GM21360 (cell line): ENCODE measurements at regions not wholly inside any gene's neighbourhood (a gene's known extent, or its start where the extent isn't known, plus 50 kb on each side); places are given as distances from the start of the nearest gene placed in this dataset.
A peak's percentile ranks its signal among the peaks of the same experiment; 100 is the strongest.
"Not testable (repeated sequence)": the region's sequence is repeated elsewhere in the genome, so short reads cannot be mapped to it uniquely, and the experiment has no call there.

Experiments used
- ATAC-seq: cut with Tn5 transposase; IDR thresholded peaks from one replicate; pipeline ENCODE4 v1.9.1; 2021; ENCODE audit warnings: mild to moderate bottlenecking, moderate library complexity; ENCODE audit not compliant: unreplicated experiment

GRCh38 chr6:4656106-4656505 is 120.1 kb upstream of the CDYL start:
- no peak for ATAC-seq

- ATAC-seq, result no peak
Observed at GRCh38 chr6:4655196-4656025, 120.8 kb upstream of the CDYL start.

DNA sequence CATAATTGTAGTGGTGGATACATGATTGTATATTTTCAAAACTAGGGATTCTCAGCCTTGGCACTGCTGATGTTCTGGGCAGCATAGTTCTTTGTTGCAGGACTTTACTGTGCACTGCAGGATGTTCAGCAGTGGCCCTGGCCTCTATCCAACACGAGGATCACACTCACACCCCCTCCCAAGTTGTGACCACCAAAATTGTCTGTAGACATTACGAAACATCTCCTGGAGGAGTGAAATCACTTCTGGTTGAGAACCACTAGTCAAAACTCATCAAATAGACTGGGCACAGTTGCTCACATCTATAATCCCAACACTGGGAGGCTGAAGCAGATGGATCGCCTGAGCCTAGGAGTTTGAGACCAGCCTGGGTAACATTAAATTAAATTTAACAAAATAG is 123.1 kb upstream of the CDYL start:
- ATAC-seq, result no peak

GRCh38 chr6:4651831-4652467 is 124.3 kb upstream of the CDYL start:
- ATAC-seq, result no peak

GRCh38 chr6:4649728-4650127 is 126.5 kb upstream of the CDYL start:
- ATAC-seq, result no peak

GRCh38 chr6:4647414-4648365 is 128.5 kb upstream of the CDYL start:
- no peak for ATAC-seq

GRCh38 chr6:4645713-4646360 is 130.4 kb upstream of the CDYL start:
- no peak for ATAC-seq

DNA sequence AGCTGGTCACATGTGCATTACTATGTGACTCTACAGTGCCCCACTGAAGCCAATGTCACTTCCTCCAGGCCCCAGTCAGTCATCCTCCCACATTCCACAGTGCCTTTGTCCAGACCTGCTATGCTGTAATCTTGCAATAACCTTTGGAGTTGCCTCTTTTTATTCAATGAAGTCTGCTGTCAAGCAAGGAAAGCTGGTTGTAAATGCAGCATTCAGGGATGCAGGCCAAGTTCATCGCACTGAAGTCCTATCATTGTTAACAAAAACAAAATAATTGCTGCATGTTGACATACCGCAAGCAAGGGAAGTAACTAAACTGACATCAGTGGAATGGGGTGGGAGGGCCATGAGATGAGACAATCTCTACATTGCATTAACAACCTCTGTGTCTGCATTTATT is 131.2 kb upstream of the CDYL start:
- ATAC-seq, result no peak

DNA sequence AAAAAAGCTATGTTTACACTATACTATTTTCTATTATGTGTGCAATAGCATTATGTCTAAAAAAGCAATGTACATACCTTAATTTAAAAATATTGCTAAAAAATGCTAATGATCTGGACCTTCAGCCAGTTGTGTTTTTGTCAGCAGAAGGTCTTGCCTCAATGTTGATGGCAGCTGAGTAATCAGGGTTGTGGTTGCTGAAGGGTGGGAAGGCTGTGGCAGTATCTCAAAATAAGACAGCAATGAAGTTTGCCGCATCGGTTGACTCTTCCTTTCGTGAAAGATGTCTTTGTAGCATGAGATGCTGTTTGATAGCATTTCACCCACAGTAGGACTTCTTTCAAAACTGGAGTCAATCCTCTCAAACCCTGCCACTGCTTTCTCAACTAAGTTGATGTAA is 134.7 kb upstream of the CDYL start:
- ATAC-seq, result no peak

- ATAC-seq, result no peak
Observed at GRCh38 chr6:4640139-4640538, 136.1 kb upstream of the CDYL start.

- no peak for ATAC-seq
Observed at GRCh38 chr6:4638641-4639040, 137.6 kb upstream of the CDYL start.

DNA sequence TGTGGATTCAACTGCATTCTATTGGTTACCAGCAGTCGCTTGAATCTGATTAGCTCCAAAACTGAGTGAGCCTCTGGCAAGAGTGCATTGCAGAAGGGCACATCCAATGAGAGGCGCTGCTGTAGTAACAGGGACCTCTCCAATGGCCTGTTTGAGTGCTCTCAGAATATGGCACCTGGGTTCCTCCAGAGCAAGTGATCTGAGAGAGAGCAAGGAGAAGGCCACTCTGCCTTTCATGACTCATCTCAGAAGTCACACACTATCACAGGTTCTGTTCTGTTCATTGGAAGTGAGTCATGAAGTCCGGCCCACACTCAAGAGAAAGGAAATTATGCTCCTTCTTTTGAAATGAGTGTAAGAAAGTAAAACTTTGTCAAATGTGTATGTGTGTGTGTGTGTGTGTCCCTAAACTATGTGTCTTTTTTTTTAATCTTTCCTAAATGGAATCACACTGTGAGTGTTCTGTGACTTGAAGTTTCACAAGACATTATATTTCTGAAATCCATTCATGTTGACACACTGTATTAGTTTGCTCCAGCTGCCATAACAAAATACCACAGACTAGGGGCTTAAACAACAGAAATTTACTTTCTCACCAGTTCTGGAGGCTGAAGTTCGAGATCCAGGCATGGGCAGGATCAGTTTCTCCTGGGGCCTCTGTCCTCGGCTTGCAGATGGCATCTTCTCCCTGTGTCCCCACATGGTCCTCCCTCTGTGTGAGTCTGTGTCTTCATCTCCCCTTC is 138.3 kb upstream of the CDYL start:
- ATAC-seq, result peak; percentile 90

GRCh38 chr6:4636881-4637224 is 139.4 kb upstream of the CDYL start:
- ATAC-seq, result no peak

DNA sequence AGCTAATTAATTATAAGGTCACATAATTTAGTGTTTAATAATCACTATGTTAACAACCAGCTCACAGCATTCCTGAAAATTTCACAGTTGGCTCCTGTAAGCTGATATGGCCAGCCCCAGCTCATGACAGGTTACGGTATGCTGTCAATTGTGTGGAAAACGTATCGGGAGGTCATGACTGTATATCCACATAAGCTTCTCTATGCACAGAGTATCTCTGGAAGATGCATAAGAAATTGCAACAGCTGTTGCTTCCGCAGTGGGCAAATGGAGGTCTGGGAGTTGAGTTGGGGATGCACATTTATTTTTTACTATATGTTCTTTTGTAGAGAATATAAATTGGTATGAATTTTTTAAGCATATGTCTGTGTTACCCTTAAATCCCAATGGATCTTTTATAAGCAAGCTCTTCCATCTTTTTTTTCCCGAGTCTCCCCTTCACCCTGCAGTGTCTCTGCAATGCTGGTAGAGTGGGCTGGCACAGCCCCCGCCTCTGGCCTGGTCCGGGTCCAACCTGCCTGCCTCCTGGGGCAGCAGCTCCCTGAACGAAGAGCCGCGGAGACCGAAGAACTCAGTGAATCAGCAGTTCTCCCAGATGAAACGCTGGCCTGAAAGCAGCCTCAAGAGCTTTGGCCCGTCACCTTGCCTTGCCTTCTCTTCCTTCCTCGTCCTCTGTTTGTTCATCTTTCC is 139.9 kb upstream of the CDYL start:
- ATAC-seq, result no peak

- ATAC-seq, result no peak
Observed at GRCh38 chr6:4635666-4636065, 140.5 kb upstream of the CDYL start.

DNA sequence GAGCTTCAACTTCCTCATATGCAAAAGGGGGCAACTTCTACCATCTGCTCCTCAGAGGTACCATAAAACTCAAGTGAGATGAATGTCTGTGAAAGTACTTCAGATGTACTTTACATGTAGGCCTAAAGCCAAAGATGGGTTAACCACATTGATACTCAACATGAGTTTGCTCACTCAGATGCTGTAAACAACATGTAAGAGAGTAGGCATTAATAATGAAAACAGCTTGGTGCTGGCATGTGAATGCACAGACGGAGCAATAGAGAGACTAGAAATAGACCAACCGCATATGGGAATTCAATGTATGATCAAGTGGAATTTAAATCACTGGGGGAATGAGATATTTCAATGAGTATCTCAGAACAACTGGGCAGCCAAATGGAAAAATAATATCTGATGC is 143.8 kb upstream of the CDYL start:
- no peak for ATAC-seq

GRCh38 chr6:4629789-4630188 is 146.4 kb upstream of the CDYL start:
- not testable (repeated sequence) for ATAC-seq

DNA sequence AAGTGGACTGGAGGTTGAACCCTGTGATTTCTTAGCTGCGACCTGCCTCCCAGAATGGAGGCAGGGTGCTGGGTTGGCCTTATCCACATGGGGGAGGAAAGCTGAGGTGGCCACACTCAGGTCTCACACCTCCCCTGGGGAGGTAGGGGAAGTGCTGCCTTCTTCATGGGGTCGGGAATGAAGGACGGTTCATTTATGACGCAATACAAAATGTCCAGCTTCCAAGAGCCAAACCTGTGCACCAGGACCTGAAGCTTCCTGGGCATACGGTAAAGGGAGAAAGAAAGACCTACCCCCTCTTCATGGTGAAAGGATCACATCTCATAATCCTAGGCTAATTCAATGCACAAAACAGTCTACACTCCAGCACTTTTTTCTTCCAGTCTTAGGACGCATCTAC is 150.6 kb upstream of the CDYL start:
- no peak for ATAC-seq

DNA sequence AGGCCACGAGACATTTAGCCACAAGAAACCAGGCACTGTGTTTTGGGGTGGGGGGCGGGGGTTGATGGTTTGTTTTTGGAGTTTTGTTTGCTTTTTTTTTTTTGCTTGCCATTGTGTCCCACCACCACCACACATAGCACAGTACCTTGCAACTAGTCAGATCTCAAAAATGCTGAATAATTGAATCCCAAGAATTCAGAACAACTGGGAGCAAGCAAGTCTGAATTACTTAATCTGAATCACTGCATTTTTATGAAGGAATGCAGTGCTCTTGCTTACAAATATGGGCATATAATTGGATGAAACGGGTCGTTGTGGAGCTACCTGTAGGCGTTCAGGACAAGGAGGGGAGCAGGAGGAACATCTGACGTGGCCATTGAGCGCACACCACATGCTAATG is 151.5 kb upstream of the CDYL start:
- no peak for ATAC-seq
